NCI-H2227 (cell line): ENCODE measurements at regions not wholly inside any gene's neighbourhood (a gene's known extent, or its start where the extent isn't known, plus 50 kb on each side); places are given as distances from the start of the nearest gene placed in this dataset.
"Not testable (repeated sequence)": the region's sequence is repeated elsewhere in the genome, so short reads cannot be mapped to it uniquely, and the experiment has no call there.

Source experiments
- DNase-seq: peaks from one replicate; lab custom pipeline; 2025; ENCODE audit not compliant: unreplicated experiment; lab: John Stamatoyannopoulos, UW

GRCh38 chr21:28311411-28312190 is 681.1 kb downstream of the LTN1 start:
- DNase-seq: no peak

DNA sequence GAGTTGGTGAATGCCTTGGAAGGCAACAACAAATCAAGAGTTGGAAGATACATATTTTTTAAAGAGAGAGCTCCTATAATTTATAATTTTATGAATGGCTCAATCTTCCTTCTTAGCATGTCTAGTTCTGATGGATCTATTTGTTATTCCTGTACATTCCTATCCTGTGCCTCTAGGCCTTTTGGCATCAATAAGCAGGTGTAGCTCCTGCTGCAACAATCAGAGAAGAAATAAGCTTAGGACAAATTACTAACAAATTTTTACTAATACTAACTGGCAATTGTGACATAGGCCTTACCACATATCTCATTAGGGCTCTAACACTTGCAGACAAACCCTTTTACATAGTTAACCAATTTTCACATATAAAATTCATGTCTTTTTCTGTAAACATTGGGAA is 682.0 kb downstream of the LTN1 start:
- DNase-seq: no peak

DNA sequence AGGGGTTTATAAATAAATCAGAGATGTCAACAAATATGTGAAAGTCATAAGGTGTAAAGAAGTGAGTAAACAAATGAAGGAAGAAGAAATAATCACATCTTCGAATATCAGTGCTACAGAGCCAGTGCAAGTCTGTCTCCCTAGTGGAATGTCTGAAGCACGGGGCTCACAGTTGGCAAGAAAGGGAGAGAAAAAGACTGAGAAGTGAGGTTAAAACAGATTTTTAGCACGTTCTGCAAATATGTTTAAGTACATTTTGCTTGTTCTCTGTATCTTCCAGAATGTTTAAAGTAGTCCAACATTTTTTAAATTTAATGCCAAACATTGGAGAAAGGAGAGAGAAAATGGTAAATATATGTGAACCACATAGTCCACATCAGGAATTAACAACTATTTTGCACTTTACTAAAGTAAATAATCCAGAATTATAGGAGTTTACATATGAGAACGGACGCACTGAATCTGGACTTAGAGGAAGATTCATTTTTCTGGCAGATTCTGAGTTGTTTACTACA is 682.4 kb downstream of the LTN1 start:
- no peak for DNase-seq

GRCh38 chr21:28309596-28309995 is 683.1 kb downstream of the LTN1 start:
- DNase-seq: no peak

- no peak for DNase-seq
Observed at GRCh38 chr21:28308516-28308915, 684.2 kb downstream of the LTN1 start.

GRCh38 chr21:28299946-28300345 is 692.7 kb downstream of the LTN1 start:
- no peak for DNase-seq

- no peak for DNase-seq
Observed at GRCh38 chr21:28298251-28298672, 694.4 kb downstream of the LTN1 start.

DNA sequence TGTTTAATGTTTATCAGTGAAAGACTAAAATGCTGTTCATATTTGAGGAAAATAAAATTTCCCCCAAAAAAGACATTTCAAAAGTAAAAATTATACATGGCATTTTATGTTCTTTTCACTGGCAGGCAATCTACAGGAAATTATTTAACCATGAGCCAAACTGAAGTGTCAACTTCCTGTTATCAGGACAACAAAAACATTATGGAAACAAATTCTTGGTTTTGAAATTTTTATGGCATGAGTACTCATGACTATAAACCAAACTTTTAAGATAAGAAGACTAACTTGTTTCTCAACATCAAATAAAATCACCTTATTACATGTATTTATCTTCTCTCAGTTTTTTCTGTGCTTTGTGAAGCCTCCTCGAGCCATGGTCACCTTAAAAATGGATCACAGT is 698.6 kb downstream of the LTN1 start:
- no peak for DNase-seq

DNA sequence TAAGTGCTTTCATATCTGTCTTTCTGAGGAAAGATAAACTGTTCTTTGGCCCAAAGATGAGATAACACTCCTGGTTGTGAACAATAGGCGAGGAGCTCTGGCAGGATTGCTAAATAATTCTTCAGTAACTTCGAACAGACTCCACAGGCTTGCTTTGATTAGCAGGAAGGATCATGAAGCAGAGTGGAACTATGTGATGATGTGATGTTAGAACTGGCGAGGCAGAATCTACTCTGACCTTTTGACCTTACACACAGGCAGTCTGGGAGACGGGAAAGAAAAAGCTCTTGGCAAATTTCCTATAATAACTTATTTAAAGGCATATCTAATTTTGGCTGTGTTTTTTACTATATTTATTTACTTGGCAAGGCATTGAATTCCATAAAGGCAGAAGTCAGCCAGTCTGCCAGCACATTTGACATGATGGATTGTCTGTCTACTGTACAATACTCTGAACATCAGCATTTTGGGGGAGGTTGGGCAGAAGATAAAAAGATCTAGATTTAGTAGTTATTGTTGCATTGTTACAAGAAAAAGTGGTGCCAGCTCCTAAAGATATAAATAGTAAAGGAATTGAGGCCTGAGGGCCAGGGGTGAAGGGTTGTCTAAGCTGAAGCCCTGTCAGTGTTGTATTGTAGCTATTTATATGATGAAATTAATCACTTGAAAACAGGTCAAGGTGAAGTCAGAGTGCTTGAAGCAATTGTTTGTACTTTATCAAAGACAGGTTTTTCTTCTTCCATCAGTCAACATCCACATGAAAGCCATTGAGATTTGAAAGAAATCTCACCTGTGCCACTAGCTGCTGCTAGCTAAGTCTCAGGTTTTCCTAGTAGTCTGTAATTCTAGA is 708.8 kb downstream of the LTN1 start:
- DNase-seq: no peak

DNA sequence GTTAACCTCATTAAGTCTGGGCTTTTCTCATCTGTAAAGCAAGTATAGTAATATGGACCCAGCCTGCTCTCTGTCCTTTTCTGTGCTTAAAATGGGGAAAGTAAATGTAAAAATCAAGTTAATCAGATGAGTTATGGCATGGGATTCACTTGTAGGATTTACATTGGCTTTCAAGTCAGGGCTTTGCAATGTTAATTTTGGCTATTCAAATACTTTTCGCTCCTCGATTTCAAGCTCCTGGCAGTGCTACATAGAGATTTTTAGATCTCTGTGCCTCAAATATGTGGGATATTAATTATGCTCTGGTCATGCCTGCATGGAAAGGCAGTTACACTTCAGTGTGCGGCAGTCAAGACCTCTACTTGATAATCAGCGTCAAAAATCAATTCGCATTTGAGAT is 709.8 kb downstream of the LTN1 start:
- no peak for DNase-seq

DNA sequence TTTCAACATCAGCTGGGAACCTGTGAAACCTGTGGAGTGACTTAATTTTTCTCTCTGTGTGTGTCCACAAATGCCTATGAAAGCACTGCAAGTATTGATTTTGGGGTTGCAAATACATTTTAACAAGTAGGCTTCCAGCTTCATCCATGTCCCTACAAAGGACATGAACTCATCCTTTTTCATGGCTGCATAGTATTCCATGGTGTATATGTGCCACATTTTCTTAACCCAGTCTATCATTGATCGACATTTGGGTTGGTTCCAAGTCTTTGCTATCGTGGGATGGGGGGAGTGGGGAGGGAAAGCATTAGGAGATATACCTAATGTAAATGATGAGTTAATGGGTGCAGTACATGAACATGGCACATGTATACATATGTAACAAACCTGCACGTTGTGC is 711.3 kb downstream of the LTN1 start:
- not testable (repeated sequence) for DNase-seq

GRCh38 chr21:28280611-28281010 is 712.1 kb downstream of the LTN1 start:
- DNase-seq: no peak

GRCh38 chr21:28277324-28277723 is 715.4 kb downstream of the LTN1 start:
- DNase-seq: no peak

GRCh38 chr21:28272272-28272992 is 720.2 kb downstream of the LTN1 start:
- no peak for DNase-seq

GRCh38 chr21:28269173-28269572 is 723.5 kb downstream of the LTN1 start:
- no peak for DNase-seq

- DNase-seq: no peak
Observed at GRCh38 chr21:28268685-28269084, 724.0 kb downstream of the LTN1 start.

- no peak for DNase-seq
Observed at GRCh38 chr21:28267449-28267848, 725.2 kb downstream of the LTN1 start.

DNA sequence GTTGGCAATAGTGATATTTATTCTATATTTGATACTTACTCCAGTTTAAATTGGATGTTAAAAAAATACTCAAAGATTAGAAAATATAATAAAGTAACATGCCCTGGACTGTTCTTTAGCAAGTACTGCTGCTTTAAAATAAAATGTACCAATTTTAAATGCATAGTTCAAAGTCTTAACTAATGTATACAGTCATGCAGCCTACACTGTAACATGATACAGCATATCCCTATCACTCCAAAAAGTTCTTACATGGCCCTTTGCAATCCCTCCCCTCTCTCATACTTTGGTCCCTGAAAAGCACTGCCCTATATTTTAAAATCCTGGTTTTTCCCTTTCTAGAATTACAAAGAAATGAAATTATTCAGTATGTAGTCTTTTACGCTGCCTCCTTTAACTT is 726.6 kb downstream of the LTN1 start:
- DNase-seq: no peak

DNA sequence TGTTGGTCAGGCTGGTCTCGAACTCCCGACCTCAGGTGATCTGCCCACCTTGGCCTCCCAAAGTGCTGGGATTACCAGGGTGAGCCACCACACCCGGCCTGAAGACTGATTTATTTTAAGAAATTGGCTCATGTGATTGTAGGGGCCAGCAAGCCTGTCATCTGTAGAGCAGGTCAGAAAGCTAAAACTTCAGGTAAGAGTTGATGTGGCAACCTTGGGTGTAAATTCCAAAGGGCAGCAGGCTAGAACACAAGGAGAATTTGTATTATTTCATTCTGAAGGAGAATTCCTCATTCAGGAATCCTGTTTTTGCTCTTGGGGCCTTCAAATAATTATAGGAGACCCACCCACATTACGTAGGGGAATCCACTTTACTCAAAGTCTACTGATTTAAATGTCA is 728.7 kb downstream of the LTN1 start:
- no peak for DNase-seq

DNA sequence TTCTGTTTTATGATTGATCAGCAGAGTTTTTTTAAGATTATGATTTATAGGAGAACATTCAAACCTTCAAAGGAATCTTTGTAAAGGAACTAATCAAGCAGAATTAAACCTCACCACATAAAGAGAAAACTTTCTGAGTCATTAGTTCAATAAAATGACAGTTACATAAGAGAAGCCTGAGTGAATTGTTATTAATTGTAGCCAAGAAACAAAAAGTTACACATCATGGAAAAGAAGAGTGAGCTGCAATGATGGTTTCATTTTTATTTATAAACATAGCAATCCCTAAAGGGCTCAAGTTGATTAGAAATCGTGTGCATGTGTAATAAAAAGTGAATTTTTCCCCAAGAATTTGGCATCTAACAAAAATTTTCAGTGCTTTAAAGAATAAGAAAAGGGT is 731.4 kb downstream of the LTN1 start:
- DNase-seq: no peak

DNA sequence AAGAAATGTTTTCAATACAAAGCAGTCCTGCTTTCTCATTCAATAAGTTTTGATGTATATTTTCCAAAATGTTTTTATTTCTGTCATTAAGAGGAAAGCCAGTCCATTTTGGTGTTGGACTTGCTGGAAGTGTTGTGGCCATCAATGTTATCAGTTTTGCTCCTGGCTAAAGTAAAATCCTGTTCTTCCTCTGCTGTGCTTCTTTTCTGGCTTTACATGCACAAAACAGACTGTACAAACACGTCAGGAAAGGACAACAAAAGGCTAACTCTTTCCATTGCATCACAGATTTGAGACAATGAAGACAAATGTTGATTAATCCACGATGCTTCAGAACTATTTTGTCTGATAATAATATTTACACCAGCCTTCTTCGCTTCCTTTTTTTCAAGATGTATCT is 735.4 kb downstream of the LTN1 start:
- DNase-seq: no peak
